HCT116 (cell line): ENCODE measurements at regions not wholly inside any gene's neighbourhood (a gene's known extent, or its start where the extent isn't known, plus 50 kb on each side); places are given as distances from the start of the nearest gene placed in this dataset.

ENCODE experiments used
- ATAC-seq: fragments of 200-7000 bp; cut with Tn5 transposase; 2 replicates; pipeline ENCODE4 v1.9.1; 2020; ENCODE audit warnings: mild to moderate bottlenecking, moderate library complexity
- BruUV-seq: library from RNA; stranded (reverse); fragments of 400-500 nt; replicated peaks from 2 replicates; lab custom pipeline; 2021; lab: Mats Ljungman, UMichigan
- CTCF ChIA-PET: fragments of 300-600 bp; sonication (Branson Sonifier 250); formaldehyde crosslinking; loops from one replicate; lab custom pipeline; 2021; ENCODE audit warnings: antibody characterized with exemption; lab: Charles Lee
- POLR2A ChIA-PET: fragments of 300-600, 350-600 bp; sonication (Branson Sonifier 250); formaldehyde crosslinking; loops from one replicate; lab custom pipeline; 2021; ENCODE audit warnings: antibody characterized with exemption; lab: Charles Lee
- RAD21 ChIA-PET, 2 experiments: fragments of 300-600 bp; sonication (Branson Sonifier 250); formaldehyde crosslinking; loops; one replicate each; lab custom pipeline; 2023; ENCODE audit warnings: low total read pairs in 2 of 2; ENCODE audit not compliant: uncharacterized antibody in 2 of 2, unreplicated experiment in 2 of 2, low non-redundant PET in 1 of 2; lab: Charles Lee
- DNase-seq: peaks from one replicate; pipeline ENCODE4 v3.0.0-alpha.2; 2010; ENCODE audit warnings: low read depth, low spot score
- H2AFZ ChIP-seq: fragments of 200-600 bp; shearing (Covaris generic), sonication (generic); 2 replicates; pipeline ENCODE4 v1.6.1; 2017; ENCODE audit warnings: low read depth, mixed run types, mixed read lengths, antibody characterized with exemption, low read length; ENCODE audit not compliant: poor library complexity, severe bottlenecking
- H3K27ac ChIP-seq: 2 replicates; pipeline ENCODE4 v1.5.1; 2012; ENCODE audit warnings: low read depth, low read length
- H3K27me3 ChIP-seq: fragments of 200-600 bp; sonication (generic); 2 replicates; pipeline ENCODE4 v1.6.1; 2016; ENCODE audit warnings: mixed run types, low read length, mixed read lengths; ENCODE audit not compliant: insufficient read depth
- H3K36me3 ChIP-seq, 2 experiments: fragments of 200-500 bp in 1 of 2; fragments of 200-600 bp in 1 of 2; sonication (Bioruptor generic) in 1 of 2; sonication (generic) in 1 of 2; 2 replicates each; pipeline versions ENCODE4 v1.5.1 to v1.6.1; 2014 to 2016; ENCODE audit warnings: low read length in 2 of 2, inconsistent platforms in 1 of 2, mixed read lengths in 1 of 2, mixed run types in 1 of 2; ENCODE audit not compliant: insufficient read depth in 2 of 2, control insufficient read depth in 1 of 2
- H3K4me1 ChIP-seq, 2 experiments: fragments of 200-600 bp in 1 of 2; sonication (generic) in 1 of 2; 2 replicates each; pipeline versions ENCODE4 v1.5.1 to v1.6.1; 2012 to 2017; ENCODE audit warnings: low read length in 2 of 2, inconsistent platforms in 1 of 2, mild to moderate bottlenecking in 1 of 2, mixed read lengths in 1 of 2, mixed run types in 1 of 2, moderate library complexity in 1 of 2; ENCODE audit not compliant: insufficient read depth in 2 of 2, control insufficient read depth in 1 of 2
- H3K4me2 ChIP-seq: fragments of 200-600 bp; sonication (generic); 2 replicates; pipeline ENCODE4 v1.6.1; 2017; ENCODE audit warnings: mixed run types, low read length, mixed read lengths
- H3K4me3 ChIP-seq, 2 experiments: fragments of 200-600 bp in 1 of 2; sonication (generic) in 1 of 2; replicated peaks in 1 of 2; 2 replicates each; pipeline ENCODE4 v1.5.1; 2011 to 2016; ENCODE audit warnings: low read length in 2 of 2, control low read depth in 1 of 2, low read depth in 1 of 2, mild to moderate bottlenecking in 1 of 2, mixed read lengths in 1 of 2, mixed run types in 1 of 2
- H3K79me2 ChIP-seq: fragments of 200-600 bp; sonication (generic); 2 replicates; pipeline ENCODE4 v1.6.1; 2017; ENCODE audit warnings: mild to moderate bottlenecking, mixed run types, low read length, moderate library complexity, mixed read lengths; ENCODE audit not compliant: insufficient read depth
- H3K9ac ChIP-seq: fragments of 200-600 bp; sonication (generic); 2 replicates; pipeline ENCODE4 v1.6.1; 2016; ENCODE audit warnings: low read length, mixed read lengths
- H3K9me2 ChIP-seq: fragments of 200-600 bp; sonication (generic), shearing (Covaris generic); 2 replicates; pipeline ENCODE4 v1.6.1; 2017; ENCODE audit warnings: mixed run types, mild to moderate bottlenecking, moderate library complexity; ENCODE audit not compliant: insufficient read depth
- H3K9me3 ChIP-seq, 2 experiments: fragments of 200-500 bp in 1 of 2; fragments of 200-600 bp in 1 of 2; sonication (Bioruptor generic) in 1 of 2; sonication (generic) in 1 of 2; 2 replicates each; pipeline ENCODE4 v1.6.1; 2014 to 2017; ENCODE audit warnings: low read length in 2 of 2, mixed read lengths in 2 of 2, inconsistent platforms in 1 of 2, low read depth in 1 of 2, mild to moderate bottlenecking in 1 of 2, mixed run types in 1 of 2, moderate library complexity in 1 of 2; ENCODE audit not compliant: control insufficient read depth in 1 of 2, insufficient read depth in 1 of 2
- H4K20me1 ChIP-seq: fragments of 200-600 bp; sonication (generic), shearing (Covaris generic); 2 replicates; pipeline ENCODE4 v1.6.1; 2017; ENCODE audit warnings: mixed run types, mild to moderate bottlenecking, moderate library complexity; ENCODE audit not compliant: insufficient read depth
- ATF3 ChIP-seq: IDR thresholded peaks from 2 replicates; pipeline ENCODE4 v1.6.1; 2012
- CBX3 ChIP-seq: IDR thresholded peaks from 2 replicates; pipeline ENCODE4 v1.6.1; 2012; ENCODE audit warnings: low read depth
- CTCF ChIP-seq, 3 experiments: fragments of 200-600 bp in 1 of 3; sonication (generic) in 1 of 3; IDR thresholded peaks in 2 of 3; conservative IDR thresholded peaks in 1 of 3; 2 replicates each; pipeline ENCODE4 v1.5.1; 2012 to 2017; ENCODE audit warnings: low read depth in 2 of 3, low read length in 2 of 3, antibody characterized with exemption in 1 of 3, borderline replicate concordance in 1 of 3, control low read depth in 1 of 3, mild to moderate bottlenecking in 1 of 3, mixed read lengths in 1 of 3, mixed run types in 1 of 3, moderate library complexity in 1 of 3; ENCODE audit not compliant: insufficient read depth in 1 of 3
- EGR1 ChIP-seq: IDR thresholded peaks from 2 replicates; pipeline ENCODE4 v1.6.1; 2012; ENCODE audit warnings: low read depth
- ELF1 ChIP-seq: IDR thresholded peaks from 2 replicates; pipeline ENCODE4 v1.6.1; 2012; ENCODE audit warnings: low read depth, borderline replicate concordance
- EZH2 ChIP-seq: fragments of 200-600 bp; sonication (generic); IDR thresholded peaks from 2 replicates; pipeline ENCODE4 v1.6.1; 2017; ENCODE audit warnings: antibody characterized with exemption, mixed run types
- EZH2phosphoT487 ChIP-seq: fragments of 200-600 bp; IDR thresholded peaks from 2 replicates; pipeline ENCODE4 v1.6.1; 2018; ENCODE audit warnings: antibody characterized with exemption, borderline replicate concordance
- FOSL1 ChIP-seq: IDR thresholded peaks from 2 replicates; pipeline ENCODE4 v1.6.1; 2012; ENCODE audit warnings: low read depth
- MAX ChIP-seq: IDR thresholded peaks from 2 replicates; pipeline ENCODE4 v1.6.1; 2012
- POLR2A ChIP-seq: IDR thresholded peaks from 2 replicates; pipeline ENCODE4 v1.7.0; 2011; ENCODE audit warnings: borderline replicate concordance; ENCODE audit not compliant: insufficient read depth, insufficient read length; ENCODE audit errors: extremely low read depth
- POLR2AphosphoS5 ChIP-seq: IDR thresholded peaks from 2 replicates; pipeline ENCODE4 v1.6.1; 2011; ENCODE audit warnings: mild to moderate bottlenecking, low read depth, low read length, moderate library complexity
- RAD21 ChIP-seq: IDR thresholded peaks from 2 replicates; pipeline ENCODE4 v1.6.1; 2012; ENCODE audit warnings: low read depth, mild to moderate bottlenecking
- SP1 ChIP-seq: IDR thresholded peaks from 2 replicates; pipeline ENCODE4 v1.6.1; 2012; ENCODE audit warnings: low read depth
- TCF7L2 ChIP-seq: IDR thresholded peaks from 2 replicates; pipeline ENCODE4 v1.7.0; 2011; ENCODE audit warnings: borderline replicate concordance, inconsistent platforms; ENCODE audit not compliant: insufficient read depth, insufficient read length; ENCODE audit errors: extremely low read depth
- intact Hi-C: fragments of 100-400 bp; cut with micrococcal nuclease; formaldehyde crosslinking; loops from 2 replicates; pipeline ENCODE4 v1.10.0; 2022

GRCh38 chr12:88763536-88764100 lies 183.3 kb upstream of the KITLG start:
- TF ChIP-seq POLR2A, result no peak
- peak; percentile 95 for TF ChIP-seq TCF7L2
- DNase-seq (no peak), ATAC-seq (0 out of 2 replicates have a peak, but pooled peaks have one; percentile 25)
- intact Hi-C loops, result no loop called here
- RAD21 ChIA-PET, result no interaction called here
- Histone ChIP-seq H3K4me2 (no peak overlapping the region), H3K9me2 (no peaks in the 10 kb centered on the region), H3K27ac (no peak overlapping the region), H3K4me3 (no peak overlapping the region), H3K9ac (no peak overlapping the region), H4K20me1 (no peaks in the 10 kb centered on the region), H3K27me3 (no peaks in the 10 kb centered on the region), H3K4me1 (peaks cover 0 to 2% of the 10 kb centered on the region in 2 experiments; a peak in 1 of 4 replicates), H3K36me3 (no peaks in the 10 kb centered on the region), H2AFZ (no peak overlapping the region), H3K79me2 (no peaks in the 10 kb centered on the region), H3K9me3 (no peaks in the 10 kb centered on the region)
- POLR2A ChIA-PET, result interaction anchor here (1.0 kb wide), 1 partner anchor 10 kb away, joined by 4 read pairs; no protein-coding TSS in a partner anchor
- CTCF ChIA-PET, result no interaction called here
- no TSS peak for BruUV-seq

GRCh38 chr12:88758176-88758575 lies 177.9 kb upstream of the KITLG start:
- ATAC-seq (no peak), DNase-seq (no peak)
- Histone ChIP-seq H3K79me2 (no peaks in the 10 kb centered on the region), H3K9ac (no peak overlapping the region), H3K27ac (no peak overlapping the region), H3K4me1 (peaks cover 0 to 5% of the 10 kb centered on the region in 2 experiments; a peak in 2 of 4 replicates), H3K36me3 (0 out of 4 replicates have a peak, but pooled peaks cover 0 to 4% of the 10 kb centered on the region in 2 experiments), H3K9me2 (no peaks in the 10 kb centered on the region), H4K20me1 (no peaks in the 10 kb centered on the region), H3K4me3 (no peak overlapping the region), H2AFZ (no peak overlapping the region), H3K4me2 (no peak overlapping the region), H3K27me3 (no peaks in the 10 kb centered on the region), H3K9me3 (peaks cover 0 to 3% of the 10 kb centered on the region in 2 experiments; a peak in 1 of 4 replicates)
- intact Hi-C loops, result no loop called here
- ChIA-PET RAD21 (no interaction called here), CTCF (no interaction called here), POLR2A (no interaction called here)
- BruUV-seq, result no TSS peak
- TF ChIP-seq ELF1 (no peak), EZH2phosphoT487 (no peak), FOSL1 (no peak), CTCF (IDR thresholded peaks at IDR 0.05 in 2 of 3, conservative IDR thresholded peaks at IDR 0.05 in 1 of 3; ENCODE audit: borderline replicate concordance in 1 of 3, insufficient read depth in 1 of 3, low read depth in 2 of 3, low read length in 2 of 3) (no peak), SP1 (no peak), EZH2 (no peak), EGR1 (no peak), RAD21 (no peak), CBX3 (no peak), MAX (no peak), POLR2AphosphoS5 (no peak), POLR2A (no peak), ATF3 (no peak), TCF7L2 (no peak)
